Heart right ventricle (tissue), 16 donors: ENCODE measurements at regions not wholly inside any gene's neighbourhood (a gene's known extent, or its start where the extent isn't known, plus 50 kb on each side); places are given as distances from the start of the nearest gene placed in this dataset.

ENCODE experiments used
- ATAC-seq, 8 donors: fragments of 200-7000 bp; cut with Tn5 transposase; one replicate each; pipeline ENCODE4 v1.9.1; 2020; ENCODE audit warnings: mild to moderate bottlenecking in 8 of 8, moderate library complexity in 8 of 8, moderate number of reproducible peaks in 1 of 8
- DNase-seq, 2 donors: peaks; one replicate each; pipeline ENCODE4 v3.0.0-alpha.2; 2020
- H3K27ac ChIP-seq, 10 donors: fragments of 200-600 bp; sonication (generic) in 2 of 10; one replicate each; pipeline versions ENCODE4 v1.5.0 to v1.8.0; 2020 to 2022; ENCODE audit warnings: mild to moderate bottlenecking in 3 of 10
- H3K27me3 ChIP-seq, 7 donors: fragments of 200-600 bp; one replicate each; pipeline ENCODE4 v1.8.0; 2021 to 2022; ENCODE audit warnings: mild to moderate bottlenecking in 2 of 7
- H3K36me3 ChIP-seq, 9 donors: fragments of 200-600 bp; sonication (generic) in 1 of 9; one replicate each; pipeline versions ENCODE4 v1.5.0 to v1.8.0; 2020 to 2022; ENCODE audit warnings: mild to moderate bottlenecking in 2 of 9
- H3K4me1 ChIP-seq, 9 donors: fragments of 200-600 bp; sonication (generic) in 1 of 9; one replicate each; pipeline versions ENCODE4 v1.5.0 to v1.8.0; 2020 to 2022; ENCODE audit warnings: mild to moderate bottlenecking in 4 of 9
- H3K4me3 ChIP-seq, 10 donors: fragments of 200-600 bp; sonication (generic) in 2 of 10; one replicate each; pipeline versions ENCODE4 v1.5.0 to v1.8.0; 2020 to 2022; ENCODE audit warnings: mild to moderate bottlenecking in 7 of 10, moderate library complexity in 2 of 10
- H3K9me3 ChIP-seq, 11 donors: fragments of 200-600 bp in 10 of 11; sonication (generic) in 2 of 11; one replicate each; pipeline versions ENCODE4 v1.5.0 to v1.8.0; 2013 to 2022; ENCODE audit warnings: mild to moderate bottlenecking in 2 of 11, control low read depth in 1 of 11, moderate library complexity in 1 of 11
- WGBS, 2 donors: extraction: QIAGEN DNeasy Blood & Tissue Kit; methylation state at CpG; one replicate each; pipeline ENCODE4 v1.1.7; 2013; ENCODE audit warnings: inconsistent platforms in 1 of 2; 5-methylcytosine and 5-hydroxymethylcytosine counted together
- intact Hi-C, 10 donors: fragments of 100-400 bp; cut with DNase I; formaldehyde crosslinking; loops; one replicate each; pipeline versions ENCODE4 v1.11.1 to v1.14.2; 2022
- TF ChIP-seq, protein P1 (sequence below), 9 donors: fragments of 200-600 bp; sonication (generic) in 2 of 9; IDR thresholded peaks; one replicate each; pipeline versions ENCODE4 v1.5.0 to v1.8.0; 2021 to 2022; ENCODE audit warnings: antibody characterized with exemption in 9 of 9, mild to moderate bottlenecking in 5 of 9, moderate library complexity in 1 of 9
- donor health status: Arrhythmogenic right ventricular cardiomyopathy.
- donor health status: ischemic (EF 13 %, LVEDD 7.1; RV severe dilation, severe dysfunction).
- donor health status: healthy with polysubstance abuse.
- donor health status: DM: no; HTN: yes; CAD: no.
- donor health status: DM: no; HTN: no; CAD: no.
- donor health status: ischemic (EF 25% LVEDD 6.9; RV normal size, moderate dysfunction).
- donor health status: ischemic (EF 25% LVEDD 5.7; RV mildly dilated, moderate dysfunction).
- donor health status: healthy.
- donor health status: DM: yes; HTN: yes; CAD: no.
- donor health status: Ischemic cardiomyopathy.
- donor health status: ischemic (EF 35%, LVEDD 5.7; RV mildly dilated, moderate dysfunction).
- donor health status: nonischemic (EF 11% LVEDD 7.7; RV severe dilation, severe dysfunction).
- donor health status: DM: yes; HTN: yes; CAD: no.
- donor health status: PGD.
- donor health status: ischemic (EF 29% LVEDD 5.4; RV normal size, mild dysfunction).
- donor health status: nonischemic (EF 23%, LVEDD 6.1; RV moderate dilation, normal function).

DNA sequence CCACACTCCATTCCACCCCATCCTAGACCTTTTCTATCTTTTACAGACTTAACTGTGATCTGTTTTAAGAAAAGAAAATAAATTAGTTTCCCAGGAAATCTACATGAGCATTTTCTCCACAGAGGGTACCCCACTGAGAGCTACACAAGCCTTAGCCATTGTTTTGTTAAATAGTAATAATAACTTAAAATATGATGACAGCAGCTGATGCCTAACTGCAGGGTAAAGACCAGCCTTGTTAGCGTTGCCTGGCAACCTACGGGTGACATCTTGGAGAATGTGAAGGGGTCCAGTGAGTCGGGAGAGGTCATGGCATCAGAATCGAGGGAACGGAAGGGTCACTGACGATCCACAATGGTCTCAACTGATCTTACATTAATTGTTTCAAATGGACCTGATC is 233.2 kb upstream of the PBX1 start:
- Histone ChIP-seq H3K9me3 (peaks cover 0 to 17% (median 0%) of the 10 kb centered on the region in 11 donors), H3K36me3 (no peaks in the 10 kb centered on the region), H3K4me1 (no peaks in the 10 kb centered on the region), H3K27ac (no peak overlapping the region), H3K4me3 (no peak overlapping the region), H3K27me3 (peaks cover 0 to 9% (median 0%) of the 10 kb centered on the region in 7 donors)
- DNase-seq = no peak
- ATAC-seq = no peak
- TF ChIP-seq, protein P1, sequence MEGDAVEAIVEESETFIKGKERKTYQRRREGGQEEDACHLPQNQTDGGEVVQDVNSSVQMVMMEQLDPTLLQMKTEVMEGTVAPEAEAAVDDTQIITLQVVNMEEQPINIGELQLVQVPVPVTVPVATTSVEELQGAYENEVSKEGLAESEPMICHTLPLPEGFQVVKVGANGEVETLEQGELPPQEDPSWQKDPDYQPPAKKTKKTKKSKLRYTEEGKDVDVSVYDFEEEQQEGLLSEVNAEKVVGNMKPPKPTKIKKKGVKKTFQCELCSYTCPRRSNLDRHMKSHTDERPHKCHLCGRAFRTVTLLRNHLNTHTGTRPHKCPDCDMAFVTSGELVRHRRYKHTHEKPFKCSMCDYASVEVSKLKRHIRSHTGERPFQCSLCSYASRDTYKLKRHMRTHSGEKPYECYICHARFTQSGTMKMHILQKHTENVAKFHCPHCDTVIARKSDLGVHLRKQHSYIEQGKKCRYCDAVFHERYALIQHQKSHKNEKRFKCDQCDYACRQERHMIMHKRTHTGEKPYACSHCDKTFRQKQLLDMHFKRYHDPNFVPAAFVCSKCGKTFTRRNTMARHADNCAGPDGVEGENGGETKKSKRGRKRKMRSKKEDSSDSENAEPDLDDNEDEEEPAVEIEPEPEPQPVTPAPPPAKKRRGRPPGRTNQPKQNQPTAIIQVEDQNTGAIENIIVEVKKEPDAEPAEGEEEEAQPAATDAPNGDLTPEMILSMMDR (IDR thresholded peaks at IDR 0.05) = no peak
- WGBS, 2 donors = 88 to 89% methylated on average over 6 of the region's 6 CpGs
- intact Hi-C loops = no loop called here

DNA sequence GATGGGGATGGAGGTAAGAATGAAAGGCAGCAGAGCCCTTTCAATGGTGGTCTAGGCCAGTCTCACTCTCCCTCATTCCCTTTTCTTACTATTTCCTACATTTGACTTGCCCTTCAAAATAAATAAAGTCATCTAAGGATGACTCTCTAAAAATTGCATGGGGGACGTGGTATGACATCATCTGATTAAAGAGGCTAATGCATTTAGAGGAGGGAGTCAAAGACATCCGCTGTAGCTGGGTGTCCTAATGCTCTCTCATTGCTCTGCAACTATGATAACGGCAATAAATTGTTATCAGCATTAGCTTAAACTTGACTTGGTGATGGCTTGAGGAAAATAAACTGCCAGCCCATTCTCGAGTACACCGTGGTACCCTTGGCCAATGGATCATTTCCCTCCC is 225.6 kb upstream of the PBX1 start:
- no peak overlapping the region for H3K4me3 ChIP-seq
- H3K36me3 ChIP-seq = no peaks in the 10 kb centered on the region
- H3K27ac ChIP-seq = no peak overlapping the region
- no peaks in the 10 kb centered on the region for H3K27me3 ChIP-seq
- intact Hi-C loops = no loop called here
- H3K4me1 ChIP-seq = no peaks in the 10 kb centered on the region
- ATAC-seq (no peak), DNase-seq (no peak)
- TF ChIP-seq, protein P1 (IDR thresholded peaks at IDR 0.05) = no peak
- no peaks in the 10 kb centered on the region for H3K9me3 ChIP-seq
- 85 to 95% methylated on average over 5 of the region's 5 CpGs for WGBS, 2 donors

DNA sequence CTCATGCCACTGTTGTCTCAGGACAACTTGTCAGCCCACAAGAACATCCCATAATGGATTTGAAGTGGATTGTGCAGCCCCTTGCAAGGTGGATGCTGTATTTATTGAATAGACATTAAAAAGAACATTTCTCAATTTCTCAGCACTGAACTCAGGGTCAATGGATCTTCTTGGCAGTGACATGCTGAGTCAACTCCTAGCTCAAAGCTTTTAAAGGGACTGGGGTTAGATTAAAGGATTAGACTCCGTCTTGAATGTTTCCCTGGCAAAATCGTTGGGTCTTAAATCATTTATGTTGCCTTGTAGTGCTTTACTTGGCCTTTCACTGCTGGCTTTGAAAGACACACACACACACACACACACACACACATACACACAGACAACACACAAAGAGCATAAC is 221.6 kb upstream of the PBX1 start:
- H3K36me3 ChIP-seq = no peaks in the 10 kb centered on the region
- no peaks in the 10 kb centered on the region for H3K27me3 ChIP-seq
- H3K27ac ChIP-seq = no peak overlapping the region
- no peak for ATAC-seq
- TF ChIP-seq, protein P1 (IDR thresholded peaks at IDR 0.05) = no peak
- intact Hi-C loops = no loop called here
- DNase-seq = no peak
- H3K4me3 ChIP-seq = no peak overlapping the region
- H3K4me1 ChIP-seq = no peaks in the 10 kb centered on the region
- H3K9me3 ChIP-seq = peaks cover 0 to 12% (median 0%) of the 10 kb centered on the region in 11 donors
- 68 to 88% methylated on average over 2 of the region's 2 CpGs for WGBS, 2 donors

DNA sequence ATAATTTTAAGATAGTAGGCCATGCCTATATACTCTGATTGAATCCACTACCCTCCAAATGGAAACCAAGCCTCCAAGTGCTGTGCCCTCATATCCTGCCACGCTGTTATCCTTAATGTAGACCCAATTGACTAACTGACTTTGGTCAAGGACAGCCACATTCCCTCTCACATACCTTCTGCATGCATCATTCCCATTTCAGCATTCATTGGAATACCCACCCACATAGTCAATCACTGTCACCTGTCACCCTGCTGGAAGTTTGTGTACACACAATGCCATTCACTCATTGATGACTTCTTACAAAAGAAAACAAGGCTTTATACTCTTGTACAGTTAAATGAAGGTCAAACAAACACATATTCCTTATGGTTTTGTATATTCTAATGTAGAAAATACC is 221.1 kb upstream of the PBX1 start:
- H3K9me3 ChIP-seq = peaks cover 0 to 12% (median 0%) of the 10 kb centered on the region in 11 donors
- 85 to 91% methylated on average over 1 of the region's 1 CpG for WGBS, 2 donors
- intact Hi-C loops = no loop called here

More for the DNA sequence above, 221.1 kb upstream of the PBX1 start:
- H3K27me3 ChIP-seq = no peaks in the 10 kb centered on the region
- H3K4me1 ChIP-seq = no peaks in the 10 kb centered on the region
- no peak overlapping the region for H3K27ac ChIP-seq
- H3K36me3 ChIP-seq = no peaks in the 10 kb centered on the region
- ATAC-seq = no peak
- no peak for DNase-seq
- H3K4me3 ChIP-seq = no peak overlapping the region
- TF ChIP-seq, protein P1 (IDR thresholded peaks at IDR 0.05) = no peak
